ENCODE measurements at regions not wholly inside any gene's neighbourhood (a gene's known extent, or its start where the extent isn't known, plus 50 kb on each side); places are given as distances from the start of the nearest gene placed in this dataset.

DNA sequence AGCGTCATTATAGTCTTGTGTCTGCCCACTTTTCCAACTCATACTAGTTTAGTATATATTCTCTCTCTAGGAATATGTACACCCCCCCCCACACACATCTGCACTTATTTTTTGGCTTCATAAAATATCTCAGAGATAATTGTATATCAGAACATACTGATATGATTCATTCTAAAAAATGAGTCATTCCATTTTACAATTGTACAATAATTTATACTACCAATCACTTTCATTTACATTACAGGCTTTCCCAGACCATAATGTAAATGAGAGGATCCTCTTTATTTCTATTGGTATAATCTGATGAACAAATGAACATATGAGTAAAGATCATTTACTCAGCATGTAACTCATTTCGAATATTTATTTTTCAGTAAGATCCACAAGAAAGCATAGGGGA is 1842.9 kb upstream of the C9orf72 start:
- Histone ChIP-seq H3K9me3 (replicated peaks; ENCODE audit: control insufficient read depth, insufficient read depth, low read depth, low read length) (no peaks in the 10 kb centered on the region), H3K9ac (ENCODE audit: insufficient read depth in 1 of 2, low read depth in 2 of 2, low read length in 2 of 2) (no peak overlapping the region), H3K4me1 (replicated peaks in 1 of 2; ENCODE audit: control insufficient read depth in 2 of 2, insufficient read depth in 2 of 2, low read length in 2 of 2) (no peaks in the 10 kb centered on the region), H3K79me2 (ENCODE audit: control insufficient read depth, insufficient read depth, low read length) (no peaks in the 10 kb centered on the region), H3K27me3 (ENCODE audit: control insufficient read depth in 2 of 2, insufficient read depth in 2 of 2, low read length in 2 of 2) (no peaks in the 10 kb centered on the region), H4K20me1 (replicated peaks; ENCODE audit: control insufficient read depth, insufficient read depth, low read length) (no peaks in the 10 kb centered on the region), H3K4me3 (no peak overlapping the region), H3K4me2 (ENCODE audit: insufficient read depth, low read length) (no peak overlapping the region), H2AFZ (ENCODE audit: low read depth, low read length) (no peak overlapping the region), H3K27ac (ENCODE audit: extremely low read depth, low read depth, low read length) (no peak overlapping the region), H3K9me1 (ENCODE audit: control insufficient read depth, insufficient read depth, low read length) (no peaks in the 10 kb centered on the region), H3K36me3 (ENCODE audit: control insufficient read depth, insufficient read depth, low read length) (no peaks in the 10 kb centered on the region)
- ChIA-PET CTCF (ENCODE audit: low intra/inter-chr PET ratio) (no interaction called here), POLR2A (no interaction called here)
- ATAC-seq, result no peak
- no peak for DNase-seq (ENCODE audit: extremely low read depth in 1 of 4, low spot score in 3 of 4)
- no CpG with 5 or more reads among the region's 2 CpGs for whole genome bisulfite sequencing (ENCODE audit: insufficient coverage, low coverage, missing lambda C conversion rate)
- FAIRE-seq, result no peak
- TF ChIP-seq STAT5B (CRISPR knock-in tag; IDR thresholded peaks at IDR 0.05) (no peak), RAD51 (IDR thresholded peaks at IDR 0.05; ENCODE audit: borderline replicate concordance, low read depth) (no peak), DMBX1 (CRISPR knock-in tag; IDR thresholded peaks at IDR 0.05; ENCODE audit: borderline replicate concordance) (no peak)
- in situ Hi-C loops (cut with MboI), result no loop called here
- no TSS peak for BruUV-seq (replicated peaks)
- intact Hi-C loops (cut with micrococcal nuclease), result no loop called here

DNA sequence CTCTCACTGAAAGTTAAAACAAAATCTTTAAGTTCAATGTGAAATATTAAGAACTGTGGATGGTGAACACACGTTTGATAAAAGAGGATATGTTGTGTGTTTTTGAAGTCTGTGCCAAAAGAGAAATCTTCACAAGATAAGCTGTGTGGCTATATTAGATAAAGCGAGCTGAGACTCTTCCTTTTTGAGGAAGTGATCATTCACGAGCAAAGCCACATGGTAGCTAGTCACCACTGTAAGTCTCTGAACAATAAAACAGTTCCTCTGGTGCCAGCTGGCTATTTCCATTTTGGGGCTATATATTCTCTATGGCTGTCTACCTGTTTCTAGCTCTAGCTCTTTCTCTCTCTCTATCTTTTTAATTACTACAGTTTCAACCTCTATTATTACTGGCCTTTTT is 1849.2 kb upstream of the C9orf72 start:
- Histone ChIP-seq H3K4me1 (replicated peaks in 1 of 2; ENCODE audit: control insufficient read depth in 2 of 2, insufficient read depth in 2 of 2, low read length in 2 of 2) (no peaks in the 10 kb centered on the region), H3K27ac (ENCODE audit: extremely low read depth, low read depth, low read length) (no peak overlapping the region), H3K4me2 (ENCODE audit: insufficient read depth, low read length) (no peak overlapping the region), H3K36me3 (ENCODE audit: control insufficient read depth, insufficient read depth, low read length) (no peaks in the 10 kb centered on the region), H3K4me3 (no peak overlapping the region), H3K9ac (ENCODE audit: insufficient read depth in 1 of 2, low read depth in 2 of 2, low read length in 2 of 2) (no peak overlapping the region), H3K9me3 (replicated peaks; ENCODE audit: control insufficient read depth, insufficient read depth, low read depth, low read length) (no peaks in the 10 kb centered on the region), H3K79me2 (ENCODE audit: control insufficient read depth, insufficient read depth, low read length) (no peaks in the 10 kb centered on the region), H4K20me1 (replicated peaks; ENCODE audit: control insufficient read depth, insufficient read depth, low read length) (no peaks in the 10 kb centered on the region), H3K27me3 (ENCODE audit: control insufficient read depth in 2 of 2, insufficient read depth in 2 of 2, low read length in 2 of 2) (no peaks in the 10 kb centered on the region), H2AFZ (ENCODE audit: low read depth, low read length) (no peak overlapping the region), H3K9me1 (ENCODE audit: control insufficient read depth, insufficient read depth, low read length) (no peaks in the 10 kb centered on the region)
- CTCF ChIA-PET (ENCODE audit: low intra/inter-chr PET ratio), result no interaction called here
- no CpG with 5 or more reads among the region's 3 CpGs for WGBS (ENCODE audit: insufficient coverage, low coverage, missing lambda C conversion rate)
- ATAC-seq (no peak), FAIRE-seq (no peak), DNase-seq (ENCODE audit: extremely low read depth in 1 of 4, low spot score in 3 of 4) (no peak)
- in situ Hi-C loops (cut with MboI), result no loop called here
- POLR2A ChIA-PET, result no interaction called here
- intact Hi-C loops (cut with micrococcal nuclease), result no loop called here
- no peak for TF ChIP-seq TAF7 (tag; IDR thresholded peaks at IDR 0.05)
- TF ChIP-seq, protein P1, sequence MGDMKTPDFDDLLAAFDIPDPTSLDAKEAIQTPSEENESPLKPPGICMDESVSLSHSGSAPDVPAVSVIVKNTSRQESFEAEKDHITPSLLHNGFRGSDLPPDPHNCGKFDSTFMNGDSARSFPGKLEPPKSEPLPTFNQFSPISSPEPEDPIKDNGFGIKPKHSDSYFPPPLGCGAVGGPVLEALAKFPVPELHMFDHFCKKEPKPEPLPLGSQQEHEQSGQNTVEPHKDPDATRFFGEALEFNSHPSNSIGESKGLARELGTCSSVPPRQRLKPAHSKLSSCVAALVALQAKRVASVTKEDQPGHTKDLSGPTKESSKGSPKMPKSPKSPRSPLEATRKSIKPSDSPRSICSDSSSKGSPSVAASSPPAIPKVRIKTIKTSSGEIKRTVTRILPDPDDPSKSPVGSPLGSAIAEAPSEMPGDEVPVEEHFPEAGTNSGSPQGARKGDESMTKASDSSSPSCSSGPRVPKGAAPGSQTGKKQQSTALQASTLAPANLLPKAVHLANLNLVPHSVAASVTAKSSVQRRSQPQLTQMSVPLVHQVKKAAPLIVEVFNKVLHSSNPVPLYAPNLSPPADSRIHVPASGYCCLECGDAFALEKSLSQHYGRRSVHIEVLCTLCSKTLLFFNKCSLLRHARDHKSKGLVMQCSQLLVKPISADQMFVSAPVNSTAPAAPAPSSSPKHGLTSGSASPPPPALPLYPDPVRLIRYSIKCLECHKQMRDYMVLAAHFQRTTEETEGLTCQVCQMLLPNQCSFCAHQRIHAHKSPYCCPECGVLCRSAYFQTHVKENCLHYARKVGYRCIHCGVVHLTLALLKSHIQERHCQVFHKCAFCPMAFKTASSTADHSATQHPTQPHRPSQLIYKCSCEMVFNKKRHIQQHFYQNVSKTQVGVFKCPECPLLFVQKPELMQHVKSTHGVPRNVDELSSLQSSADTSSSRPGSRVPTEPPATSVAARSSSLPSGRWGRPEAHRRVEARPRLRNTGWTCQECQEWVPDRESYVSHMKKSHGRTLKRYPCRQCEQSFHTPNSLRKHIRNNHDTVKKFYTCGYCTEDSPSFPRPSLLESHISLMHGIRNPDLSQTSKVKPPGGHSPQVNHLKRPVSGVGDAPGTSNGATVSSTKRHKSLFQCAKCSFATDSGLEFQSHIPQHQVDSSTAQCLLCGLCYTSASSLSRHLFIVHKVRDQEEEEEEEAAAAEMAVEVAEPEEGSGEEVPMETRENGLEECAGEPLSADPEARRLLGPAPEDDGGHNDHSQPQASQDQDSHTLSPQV (IDR thresholded peaks at IDR 0.05), result no peak
- no peak for TF ChIP-seq PCBP2 (IDR thresholded peaks at IDR 0.05; ENCODE audit: low read depth, low read length, poor library complexity, severe bottlenecking)
- TF ChIP-seq, protein P2, sequence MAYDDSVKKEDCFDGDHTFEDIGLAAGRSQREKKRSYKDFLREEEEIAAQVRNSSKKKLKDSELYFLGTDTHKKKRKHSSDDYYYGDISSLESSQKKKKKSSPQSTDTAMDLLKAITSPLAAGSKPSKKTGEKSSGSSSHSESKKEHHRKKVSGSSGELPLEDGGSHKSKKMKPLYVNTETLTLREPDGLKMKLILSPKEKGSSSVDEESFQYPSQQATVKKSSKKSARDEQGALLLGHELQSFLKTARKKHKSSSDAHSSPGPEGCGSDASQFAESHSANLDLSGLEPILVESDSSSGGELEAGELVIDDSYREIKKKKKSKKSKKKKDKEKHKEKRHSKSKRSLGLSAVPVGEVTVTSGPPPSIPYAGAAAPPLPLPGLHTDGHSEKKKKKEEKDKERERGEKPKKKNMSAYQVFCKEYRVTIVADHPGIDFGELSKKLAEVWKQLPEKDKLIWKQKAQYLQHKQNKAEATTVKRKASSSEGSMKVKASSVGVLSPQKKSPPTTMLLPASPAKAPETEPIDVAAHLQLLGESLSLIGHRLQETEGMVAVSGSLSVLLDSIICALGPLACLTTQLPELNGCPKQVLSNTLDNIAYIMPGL (CRISPR knock-in tag; IDR thresholded peaks at IDR 0.05), result no peak
- TF ChIP-seq FOXA1 (IDR thresholded peaks at IDR 0.05; ENCODE audit: borderline replicate concordance), result no peak
- BruUV-seq (replicated peaks), result no TSS peak

Measured in K562 (cell line).